ENCODE measurements at regions not wholly inside any gene's neighbourhood (a gene's known extent, or its start where the extent isn't known, plus 50 kb on each side); places are given as distances from the start of the nearest gene placed in this dataset.

- Histone ChIP-seq H3K4me3 (no peak overlapping the region), H3K27ac (no peak overlapping the region), H2AFZ (no peak overlapping the region), H3K4me1 (ENCODE audit: insufficient read depth) (peaks cover 9% of the 10 kb centered on the region), H3K4me2 (ENCODE audit: unreplicated experiment) (no peak overlapping the region), H3K27me3 (replicated peaks; ENCODE audit: insufficient read depth) (peaks cover 57% of the 10 kb centered on the region), H4K20me1 (ENCODE audit: insufficient read depth) (no peaks in the 10 kb centered on the region), H3K9me2 (ENCODE audit: insufficient read depth) (no peaks in the 10 kb centered on the region), H3K9ac (no peak overlapping the region), H3K79me2 (ENCODE audit: insufficient read depth) (no peaks in the 10 kb centered on the region), H3K9me3 (ENCODE audit: low read depth) (no peaks in the 10 kb centered on the region), H3K36me3 (ENCODE audit: low read depth) (no peaks in the 10 kb centered on the region), H3F3A (ENCODE audit: insufficient read depth) (no peaks in the 10 kb centered on the region)
- in situ Hi-C loops (cut with MboI) = no loop called here
- no peak for DNase-seq
- TF ChIP-seq EZH2phosphoT487 (IDR thresholded peaks at IDR 0.05; ENCODE audit: insufficient read depth, low read depth) (no peak), EZH2 (IDR thresholded peaks at IDR 0.05; ENCODE audit: insufficient read depth, poor library complexity, severe bottlenecking) (no peak)
- WGBS, 2 experiments (ENCODE audit: low coverage in 1 of 2, low lambda C conversion rate in 2 of 2, missing lambda C conversion rate in 2 of 2) = 85 to 91% methylated on average over 9 of the region's 9 CpGs
These were observed 69.1 kb upstream of the TINAGL1 start for GRCh38 chr1:31507221-31507620.

GRCh38 chr1:31507676-31508530 lies 68.4 kb upstream of the TINAGL1 start:
- Histone ChIP-seq H3K36me3 (ENCODE audit: low read depth) (no peaks in the 10 kb centered on the region), H3K4me2 (ENCODE audit: unreplicated experiment) (no peak overlapping the region), H3K9me2 (ENCODE audit: insufficient read depth) (no peaks in the 10 kb centered on the region), H3F3A (ENCODE audit: insufficient read depth) (no peaks in the 10 kb centered on the region), H3K79me2 (ENCODE audit: insufficient read depth) (no peaks in the 10 kb centered on the region), H2AFZ (no peak overlapping the region), H3K4me1 (ENCODE audit: insufficient read depth) (peaks cover 9% of the 10 kb centered on the region), H4K20me1 (ENCODE audit: insufficient read depth) (no peaks in the 10 kb centered on the region), H3K27ac (no peak overlapping the region), H3K9ac (no peak overlapping the region), H3K27me3 (replicated peaks; ENCODE audit: insufficient read depth) (peaks cover 57% of the 10 kb centered on the region), H3K9me3 (ENCODE audit: low read depth) (no peaks in the 10 kb centered on the region), H3K4me3 (no peak overlapping the region)
- no peak for DNase-seq
- in situ Hi-C loops (cut with MboI) = no loop called here
- 83 to 84% methylated on average over 20 of the region's 20 CpGs for WGBS, 2 experiments (ENCODE audit: low coverage in 1 of 2, low lambda C conversion rate in 2 of 2, missing lambda C conversion rate in 2 of 2)
- TF ChIP-seq EZH2phosphoT487 (IDR thresholded peaks at IDR 0.05; ENCODE audit: insufficient read depth, low read depth) (no peak), EZH2 (IDR thresholded peaks at IDR 0.05; ENCODE audit: insufficient read depth, poor library complexity, severe bottlenecking) (no peak)

GRCh38 chr1:31509124-31510072 lies 66.9 kb upstream of the TINAGL1 start:
- Histone ChIP-seq H3K36me3 (ENCODE audit: low read depth) (no peaks in the 10 kb centered on the region), H3K4me3 (no peak overlapping the region), H3K79me2 (ENCODE audit: insufficient read depth) (no peaks in the 10 kb centered on the region), H3K9ac (no peak overlapping the region), H4K20me1 (ENCODE audit: insufficient read depth) (no peaks in the 10 kb centered on the region), H3K9me2 (ENCODE audit: insufficient read depth) (no peaks in the 10 kb centered on the region), H3K27me3 (replicated peaks; ENCODE audit: insufficient read depth) (peaks cover 59% of the 10 kb centered on the region), H3K27ac (no peak overlapping the region), H3K9me3 (ENCODE audit: low read depth) (no peaks in the 10 kb centered on the region), H2AFZ (no peak overlapping the region), H3F3A (ENCODE audit: insufficient read depth) (no peaks in the 10 kb centered on the region), H3K4me1 (ENCODE audit: insufficient read depth) (peaks cover 9% of the 10 kb centered on the region), H3K4me2 (ENCODE audit: unreplicated experiment) (no peak overlapping the region)
- 91 to 95% methylated on average over 7 of the region's 7 CpGs for WGBS, 2 experiments (ENCODE audit: low coverage in 1 of 2, low lambda C conversion rate in 2 of 2, missing lambda C conversion rate in 2 of 2)
- in situ Hi-C loops (cut with MboI) = no loop called here
- no peak for TF ChIP-seq EZH2phosphoT487 (IDR thresholded peaks at IDR 0.05; ENCODE audit: insufficient read depth, low read depth)
- no peak for DNase-seq

GRCh38 chr1:31510304-31510703 lies 66.0 kb upstream of the TINAGL1 start:
- no peak for TF ChIP-seq EZH2phosphoT487 (IDR thresholded peaks at IDR 0.05; ENCODE audit: insufficient read depth, low read depth)
- TF ChIP-seq EZH2 (IDR thresholded peaks at IDR 0.05; ENCODE audit: insufficient read depth, poor library complexity, severe bottlenecking) = no peak

More at GRCh38 chr1:31510304-31510703, 66.0 kb upstream of the TINAGL1 start:
- 83 to 85% methylated on average over 6 of the region's 6 CpGs for WGBS, 2 experiments (ENCODE audit: low coverage in 1 of 2, low lambda C conversion rate in 2 of 2, missing lambda C conversion rate in 2 of 2)
- Histone ChIP-seq H3K79me2 (ENCODE audit: insufficient read depth) (no peaks in the 10 kb centered on the region), H3K27me3 (replicated peaks; ENCODE audit: insufficient read depth) (peaks cover 61% of the 10 kb centered on the region), H3K9me2 (ENCODE audit: insufficient read depth) (no peaks in the 10 kb centered on the region), H3K27ac (no peak overlapping the region), H3K4me1 (ENCODE audit: insufficient read depth) (peaks cover 9% of the 10 kb centered on the region), H3K36me3 (ENCODE audit: low read depth) (no peaks in the 10 kb centered on the region), H3K4me3 (no peak overlapping the region), H3K9ac (no peak overlapping the region), H3K9me3 (ENCODE audit: low read depth) (no peaks in the 10 kb centered on the region), H2AFZ (no peak overlapping the region), H3K4me2 (ENCODE audit: unreplicated experiment) (no peak overlapping the region), H4K20me1 (ENCODE audit: insufficient read depth) (no peaks in the 10 kb centered on the region), H3F3A (ENCODE audit: insufficient read depth) (no peaks in the 10 kb centered on the region)
- in situ Hi-C loops (cut with MboI) = no loop called here
- no peak for DNase-seq
